ENCODE measurements at regions not wholly inside any gene's neighbourhood (a gene's known extent, or its start where the extent isn't known, plus 50 kb on each side); places are given as distances from the start of the nearest gene placed in this dataset.

DNA sequence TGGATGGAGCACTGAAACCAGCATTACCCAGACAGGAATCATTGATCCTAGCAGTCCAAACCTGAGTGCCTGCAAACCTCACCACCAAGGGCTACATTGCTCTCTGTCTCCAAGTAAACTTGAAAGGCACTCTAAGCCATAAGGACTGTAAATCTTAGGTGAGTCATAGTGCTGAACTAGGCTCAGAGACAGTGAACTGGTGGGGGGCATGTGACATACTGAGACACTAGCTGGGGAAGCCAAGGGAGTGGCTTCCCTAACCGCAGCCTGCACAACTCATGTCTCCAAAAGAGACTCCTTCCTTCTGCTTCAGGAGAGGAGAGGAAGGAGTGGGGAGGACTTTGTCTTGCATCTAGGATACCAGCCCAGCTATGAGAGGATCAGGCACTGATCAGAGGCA is 235.5 kb upstream of the ACTRT1 start:
- Histone ChIP-seq H3K9ac (no peak overlapping the region), H3F3A (ENCODE audit: low read depth) (no peaks in the 10 kb centered on the region), H3K27ac (no peak overlapping the region), H2AFZ (replicated peaks) (no peak overlapping the region), H3K4me1 (no peaks in the 10 kb centered on the region), H3K4me3 (no peak overlapping the region), H3K9me3 (ENCODE audit: low read depth) (peaks cover 2% of the 10 kb centered on the region), H3K27me3 (no peaks in the 10 kb centered on the region), H3K36me3 (no peaks in the 10 kb centered on the region), H4K20me1 (ENCODE audit: low read depth) (no peaks in the 10 kb centered on the region), H3K4me2 (no peak overlapping the region), H3K79me2 (ENCODE audit: low read depth) (no peaks in the 10 kb centered on the region)
- Mint-ChIP-seq H3K27me3 (ENCODE audit: insufficient read depth, low read depth) (no peaks in the 10 kb centered on the region), H3K4me3 (no peak overlapping the region), H3K4me1 (no peaks in the 10 kb centered on the region), H3K27ac (no peak overlapping the region), H3K9me3 (no peaks in the 10 kb centered on the region), H3K36me3 (no peaks in the 10 kb centered on the region)
- no peak for DNase-seq (ENCODE audit: low spot score)
- no peak for TF ChIP-seq EZH2 (IDR thresholded peaks at IDR 0.05)
- TF ChIP-seq EZH2phosphoT487 (IDR thresholded peaks at IDR 0.05), result no peak
- TF ChIP-seq, protein P1, sequence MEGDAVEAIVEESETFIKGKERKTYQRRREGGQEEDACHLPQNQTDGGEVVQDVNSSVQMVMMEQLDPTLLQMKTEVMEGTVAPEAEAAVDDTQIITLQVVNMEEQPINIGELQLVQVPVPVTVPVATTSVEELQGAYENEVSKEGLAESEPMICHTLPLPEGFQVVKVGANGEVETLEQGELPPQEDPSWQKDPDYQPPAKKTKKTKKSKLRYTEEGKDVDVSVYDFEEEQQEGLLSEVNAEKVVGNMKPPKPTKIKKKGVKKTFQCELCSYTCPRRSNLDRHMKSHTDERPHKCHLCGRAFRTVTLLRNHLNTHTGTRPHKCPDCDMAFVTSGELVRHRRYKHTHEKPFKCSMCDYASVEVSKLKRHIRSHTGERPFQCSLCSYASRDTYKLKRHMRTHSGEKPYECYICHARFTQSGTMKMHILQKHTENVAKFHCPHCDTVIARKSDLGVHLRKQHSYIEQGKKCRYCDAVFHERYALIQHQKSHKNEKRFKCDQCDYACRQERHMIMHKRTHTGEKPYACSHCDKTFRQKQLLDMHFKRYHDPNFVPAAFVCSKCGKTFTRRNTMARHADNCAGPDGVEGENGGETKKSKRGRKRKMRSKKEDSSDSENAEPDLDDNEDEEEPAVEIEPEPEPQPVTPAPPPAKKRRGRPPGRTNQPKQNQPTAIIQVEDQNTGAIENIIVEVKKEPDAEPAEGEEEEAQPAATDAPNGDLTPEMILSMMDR (IDR thresholded peaks at IDR 0.05), result no peak

DNA sequence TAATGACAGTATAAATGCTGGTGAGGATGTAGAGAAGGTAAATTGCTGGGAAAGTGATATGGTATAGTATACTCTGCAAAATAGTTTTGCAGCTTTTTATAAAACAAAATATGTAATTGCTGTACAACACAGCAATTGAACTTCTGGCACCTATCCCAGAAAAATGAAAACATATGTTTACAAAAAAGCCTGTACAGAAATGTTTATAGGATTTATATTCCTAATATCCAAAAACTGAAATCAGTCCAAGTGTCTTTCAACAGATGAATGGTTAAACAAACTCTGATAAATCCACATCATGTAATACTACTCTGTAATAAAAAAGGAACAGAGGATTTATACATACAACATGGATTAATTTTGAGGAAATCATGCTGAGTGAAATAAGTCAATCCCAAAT is 198.4 kb upstream of the ACTRT1 start:
- H3K4me3 ChIP-seq, result no peak overlapping the region
- Mint-ChIP-seq H3K9me3 (peaks cover 2% of the 10 kb centered on the region), H3K4me1 (no peaks in the 10 kb centered on the region), H3K36me3 (no peaks in the 10 kb centered on the region), H3K27me3 (ENCODE audit: insufficient read depth, low read depth) (no peaks in the 10 kb centered on the region), H3K4me3 (no peak overlapping the region), H3K27ac (no peak overlapping the region)
- no peaks in the 10 kb centered on the region for H4K20me1 ChIP-seq (ENCODE audit: low read depth)
- TF ChIP-seq EZH2 (IDR thresholded peaks at IDR 0.05) (no peak), EZH2phosphoT487 (IDR thresholded peaks at IDR 0.05) (no peak)
- TF ChIP-seq, protein P1 (IDR thresholded peaks at IDR 0.05), result no peak
- H2AFZ ChIP-seq (replicated peaks), result no peak overlapping the region
- no peaks in the 10 kb centered on the region for H3F3A ChIP-seq (ENCODE audit: low read depth)
- no peaks in the 10 kb centered on the region for H3K27me3 ChIP-seq
- H3K79me2 ChIP-seq (ENCODE audit: low read depth), result no peaks in the 10 kb centered on the region
- H3K9me3 ChIP-seq (ENCODE audit: low read depth), result peaks cover 9% of the 10 kb centered on the region
- no peaks in the 10 kb centered on the region for H3K36me3 ChIP-seq
- no peak overlapping the region for H3K9ac ChIP-seq
- no peaks in the 10 kb centered on the region for H3K4me1 ChIP-seq
- H3K4me2 ChIP-seq, result no peak overlapping the region
- no peak overlapping the region for H3K27ac ChIP-seq
- no peak for DNase-seq (ENCODE audit: low spot score)

DNA sequence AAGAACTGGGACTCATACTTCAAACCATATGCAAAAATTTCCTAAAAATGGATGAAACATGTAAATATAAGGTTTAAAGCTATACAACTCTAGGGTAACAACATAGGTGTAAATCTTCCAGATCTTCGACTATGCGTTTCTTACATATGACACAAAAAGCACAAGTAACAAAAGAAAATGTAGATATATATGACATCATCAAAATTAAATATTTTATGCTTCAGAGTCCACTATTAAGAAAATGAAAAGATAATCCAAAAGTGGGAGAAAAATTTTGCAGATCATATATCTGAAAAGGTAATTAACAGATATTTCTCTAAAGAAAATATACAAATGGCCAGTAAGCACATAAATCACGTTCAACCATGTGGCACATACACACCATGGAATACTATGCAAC is 164.2 kb upstream of the ACTRT1 start:
- Mint-ChIP-seq H3K36me3 (no peaks in the 10 kb centered on the region), H3K9me3 (peaks cover 3% of the 10 kb centered on the region), H3K4me1 (no peaks in the 10 kb centered on the region), H3K27ac (no peak overlapping the region), H3K4me3 (no peak overlapping the region), H3K27me3 (ENCODE audit: insufficient read depth, low read depth) (no peaks in the 10 kb centered on the region)
- Histone ChIP-seq H3K79me2 (ENCODE audit: low read depth) (no peaks in the 10 kb centered on the region), H3K27ac (no peak overlapping the region), H3K9me3 (ENCODE audit: low read depth) (no peaks in the 10 kb centered on the region), H3K4me3 (no peak overlapping the region), H3K4me2 (no peak overlapping the region), H2AFZ (replicated peaks) (no peak overlapping the region), H3K36me3 (no peaks in the 10 kb centered on the region), H4K20me1 (ENCODE audit: low read depth) (no peaks in the 10 kb centered on the region), H3K27me3 (no peaks in the 10 kb centered on the region), H3K9ac (no peak overlapping the region), H3K4me1 (no peaks in the 10 kb centered on the region), H3F3A (ENCODE audit: low read depth) (no peaks in the 10 kb centered on the region)
- TF ChIP-seq, protein P1 (IDR thresholded peaks at IDR 0.05), result no peak
- TF ChIP-seq EZH2 (IDR thresholded peaks at IDR 0.05), result no peak
- no peak for TF ChIP-seq EZH2phosphoT487 (IDR thresholded peaks at IDR 0.05)
- no peak for DNase-seq (ENCODE audit: low spot score)
